ENCODE measurements at regions not wholly inside any gene's neighbourhood (a gene's known extent, or its start where the extent isn't known, plus 50 kb on each side); places are given as distances from the start of the nearest gene placed in this dataset.
"Not testable (repeated sequence)": the region's sequence is repeated elsewhere in the genome, so short reads cannot be mapped to it uniquely, and the experiment has no call there.

- H3K4me3 ChIP-seq, result no peak overlapping the region
- intact Hi-C loops (cut with DNase I), result no loop called here
- DNase-seq, result no peak
- H3K27me3 ChIP-seq, result peaks cover 0 to 25% (median 0%) of the 10 kb centered on the region in 4 donors
- no peaks in the 10 kb centered on the region for H3K4me1 ChIP-seq
- no peaks in the 10 kb centered on the region for H3K36me3 ChIP-seq
- no peak for TF ChIP-seq POLR2A (IDR thresholded peaks at IDR 0.05)
- TF ChIP-seq CTCF (IDR thresholded peaks at IDR 0.05), result no peak
- no peaks in the 10 kb centered on the region for H3K9me3 ChIP-seq
- H3K27ac ChIP-seq, result no peak overlapping the region
- WGBS, 2 donors, result 80 to 90% methylated on average over 10 of the region's 10 CpGs
These were observed 117.8 kb downstream of the KCNJ12 start for GRCh38 chr17:21493993-21494392.

DNA sequence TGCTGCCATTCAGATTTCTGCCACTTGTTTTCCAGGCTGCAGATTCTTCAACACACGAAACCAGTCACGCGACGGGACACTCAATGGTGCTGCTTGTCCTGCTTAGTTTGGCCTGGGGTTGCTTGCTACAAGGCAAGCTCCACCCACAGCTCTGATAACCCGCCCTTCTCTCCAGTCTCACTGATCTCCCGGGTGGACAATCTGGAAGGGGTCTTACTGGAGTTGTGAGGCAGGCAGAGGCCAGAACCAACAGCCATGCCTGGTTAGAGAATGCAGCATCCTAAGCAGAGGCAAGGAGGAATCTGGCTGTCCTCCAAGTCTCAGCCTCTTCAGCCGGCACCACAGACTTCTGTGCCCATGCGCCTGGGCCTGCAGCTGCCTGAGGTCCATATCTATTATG, 119.1 kb downstream of the KCNJ12 start:
- DNase-seq, result no peak
- Histone ChIP-seq H3K4me3 (no peak overlapping the region), H3K9me3 (no peaks in the 10 kb centered on the region), H3K4me1 (no peaks in the 10 kb centered on the region), H3K27ac (no peak overlapping the region), H3K36me3 (no peaks in the 10 kb centered on the region), H3K27me3 (peaks cover 0 to 21% (median 0%) of the 10 kb centered on the region in 4 donors)
- no peak for TF ChIP-seq CTCF (IDR thresholded peaks at IDR 0.05)
- TF ChIP-seq POLR2A (IDR thresholded peaks at IDR 0.05), result no peak
- intact Hi-C loops (cut with DNase I), result no loop called here
- 71 to 96% methylated on average over 3 to 7 of the region's 8 CpGs for WGBS, 2 donors

DNA sequence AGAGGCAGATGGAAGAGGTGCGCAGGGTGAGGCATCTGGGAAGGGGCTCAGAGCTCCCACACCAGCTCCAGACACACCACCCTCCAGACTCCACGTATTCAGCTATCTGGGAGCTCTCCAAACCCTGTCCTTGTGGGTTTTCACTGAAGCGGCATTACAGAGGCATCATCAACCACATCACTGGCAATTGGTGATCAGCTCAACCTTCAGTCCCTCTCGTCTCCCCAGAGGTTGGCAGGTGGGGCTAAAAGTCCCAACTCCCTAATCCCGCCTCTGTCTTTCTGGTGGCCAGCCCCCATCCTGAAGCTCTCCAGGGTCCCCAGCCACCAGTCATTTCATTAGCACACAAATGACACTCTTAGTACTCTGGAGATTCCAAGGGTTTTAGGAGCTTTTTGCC, 123.9 kb downstream of the KCNJ12 start:
- intact Hi-C loops (cut with DNase I), result no loop called here
- no peak for DNase-seq
- peaks cover 0 to 21% (median 0%) of the 10 kb centered on the region in 4 donors for H3K27me3 ChIP-seq
- 59 to 63% methylated on average over 4 to 5 of the region's 5 CpGs for WGBS, 2 donors
- H3K4me3 ChIP-seq, result no peak overlapping the region
- no peaks in the 10 kb centered on the region for H3K36me3 ChIP-seq
- H3K4me1 ChIP-seq, result no peaks in the 10 kb centered on the region
- TF ChIP-seq CTCF (IDR thresholded peaks at IDR 0.05), result no peak
- no peak for TF ChIP-seq POLR2A (IDR thresholded peaks at IDR 0.05)
- no peaks in the 10 kb centered on the region for H3K9me3 ChIP-seq
- H3K27ac ChIP-seq, result no peak overlapping the region

DNA sequence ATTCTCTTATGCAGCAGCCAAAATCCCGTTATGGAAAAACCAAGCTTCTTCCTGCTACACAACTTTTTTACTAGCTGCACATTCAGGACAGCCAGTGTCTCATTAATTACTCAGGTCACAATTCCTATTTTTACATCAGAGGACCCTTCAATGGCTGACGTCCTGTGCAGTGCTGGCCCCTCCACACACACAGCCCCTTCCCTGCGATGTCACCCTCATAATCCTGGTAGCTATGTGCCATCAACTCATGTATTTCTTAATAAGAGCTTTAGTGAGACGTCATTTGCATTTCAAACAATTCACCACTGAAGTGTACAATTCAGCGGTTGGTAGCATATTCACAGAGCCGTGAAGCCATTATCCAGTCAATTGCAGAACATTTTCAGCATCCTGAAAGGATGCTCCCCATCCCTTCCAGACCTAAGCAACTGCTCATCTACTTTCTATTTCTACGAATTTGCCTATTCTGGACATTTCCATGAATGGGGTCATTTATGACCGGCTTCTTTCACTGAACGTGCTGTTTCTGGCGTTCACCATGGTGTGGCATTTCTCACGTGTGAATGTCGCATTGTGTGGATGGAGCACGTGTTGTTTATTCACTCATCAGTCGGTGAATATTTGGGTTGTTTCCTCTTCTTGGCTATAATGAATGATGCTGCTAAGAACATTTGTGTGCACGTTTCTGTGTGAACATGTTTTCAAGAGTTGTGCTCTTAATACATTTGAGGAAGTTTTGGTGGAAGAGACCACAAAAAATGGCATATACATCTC, 126.0 kb downstream of the KCNJ12 start:
- DNase-seq; H3K4me3 ChIP-seq; H3K36me3 ChIP-seq; H3K9me3 ChIP-seq; intact Hi-C loops (cut with DNase I); H3K27ac ChIP-seq; H3K4me1 ChIP-seq: not testable (repeated sequence)
- H3K27me3 ChIP-seq, result peaks cover 0 to 33% (median 0%) of the 10 kb centered on the region in 4 donors
- 74 to 75% methylated on average over 15 of the region's 15 CpGs for WGBS, 2 donors

- H3K36me3 ChIP-seq, result no peaks in the 10 kb centered on the region
- no peak overlapping the region for H3K27ac ChIP-seq
- DNase-seq, result no peak
- H3K27me3 ChIP-seq, result peaks cover 0 to 37% (median 0%) of the 10 kb centered on the region in 4 donors
- no peak overlapping the region for H3K4me3 ChIP-seq
- no peaks in the 10 kb centered on the region for H3K9me3 ChIP-seq
- intact Hi-C loops (cut with DNase I), result no loop called here
- TF ChIP-seq POLR2A (IDR thresholded peaks at IDR 0.05) (no peak), CTCF (IDR thresholded peaks at IDR 0.05) (no peak)
- peaks cover 0 to 5% (median 0%) of the 10 kb centered on the region in 3 donors for H3K4me1 ChIP-seq
- 87 to 90% methylated on average over 14 to 23 of the region's 37 CpGs for WGBS, 2 donors
These were observed 130.0 kb downstream of the KCNJ12 start for GRCh38 chr17:21505819-21506815.

DNA sequence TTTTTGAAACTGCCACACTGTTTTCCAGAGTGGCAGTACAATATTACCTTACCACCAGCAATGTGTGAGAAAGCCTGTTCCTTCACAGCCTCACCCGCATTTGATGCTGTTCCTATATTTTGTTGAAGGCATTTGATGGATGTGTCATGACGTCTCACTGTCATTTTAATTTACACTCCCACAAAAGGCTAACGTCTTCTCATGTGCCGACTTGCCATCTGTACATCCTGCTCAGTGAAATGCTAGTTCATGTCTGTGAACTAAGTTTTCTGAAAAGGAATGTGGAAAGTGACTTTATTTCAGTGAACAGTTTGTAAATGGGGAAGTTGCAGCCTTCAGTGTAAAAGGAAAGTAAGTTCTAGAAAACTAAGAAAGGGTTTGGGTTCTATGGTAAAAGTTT, 131.6 kb downstream of the KCNJ12 start:
- intact Hi-C loops (cut with DNase I); H3K36me3 ChIP-seq; DNase-seq; H3K9me3 ChIP-seq; H3K27ac ChIP-seq; H3K4me3 ChIP-seq: not testable (repeated sequence)
- Histone ChIP-seq H3K27me3 (peaks cover 0 to 41% (median 0%) of the 10 kb centered on the region in 4 donors), H3K4me1 (peaks cover 5 to 18% (median 6%) of the 10 kb centered on the region in 3 donors)
- 17 to 26% methylated on average over 4 of the region's 4 CpGs for WGBS, 2 donors

Measured in esophagus squamous epithelium (tissue), 5 donors.